NCI-H82 treated with DMSO at 0.1 percent for 48 hours (cell line): ENCODE measurements at regions not wholly inside any gene's neighbourhood (a gene's known extent, or its start where the extent isn't known, plus 50 kb on each side); places are given as distances from the start of the nearest gene placed in this dataset.
A peak's percentile ranks its signal among the peaks of the same experiment; 100 is the strongest.
"Not testable (repeated sequence)": the region's sequence is repeated elsewhere in the genome, so short reads cannot be mapped to it uniquely, and the experiment has no call there.

Experiments
- DNase-seq: peaks from one replicate; lab custom pipeline; 2025; ENCODE audit not compliant: unreplicated experiment; lab: John Stamatoyannopoulos, UW

DNA sequence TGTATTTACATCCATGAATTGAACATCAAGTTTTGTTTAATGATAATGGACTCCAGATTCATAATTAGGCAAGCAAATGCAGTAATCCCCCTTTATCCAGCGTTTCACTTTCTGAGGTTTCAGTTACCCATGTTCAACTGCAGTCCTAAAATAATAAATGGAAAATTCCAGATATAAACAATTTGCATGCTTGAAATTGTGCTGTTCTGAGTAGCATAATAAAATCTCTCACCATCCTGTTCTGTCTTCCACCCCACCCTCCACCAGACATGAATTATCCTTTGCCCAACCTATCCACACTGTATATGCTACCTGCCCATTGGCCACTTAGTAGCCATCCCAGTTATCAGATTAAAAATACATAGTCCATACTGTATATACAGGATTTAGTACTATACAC is 224.5 kb upstream of the CHAC2 start:
- DNase-seq = no peak

DNA sequence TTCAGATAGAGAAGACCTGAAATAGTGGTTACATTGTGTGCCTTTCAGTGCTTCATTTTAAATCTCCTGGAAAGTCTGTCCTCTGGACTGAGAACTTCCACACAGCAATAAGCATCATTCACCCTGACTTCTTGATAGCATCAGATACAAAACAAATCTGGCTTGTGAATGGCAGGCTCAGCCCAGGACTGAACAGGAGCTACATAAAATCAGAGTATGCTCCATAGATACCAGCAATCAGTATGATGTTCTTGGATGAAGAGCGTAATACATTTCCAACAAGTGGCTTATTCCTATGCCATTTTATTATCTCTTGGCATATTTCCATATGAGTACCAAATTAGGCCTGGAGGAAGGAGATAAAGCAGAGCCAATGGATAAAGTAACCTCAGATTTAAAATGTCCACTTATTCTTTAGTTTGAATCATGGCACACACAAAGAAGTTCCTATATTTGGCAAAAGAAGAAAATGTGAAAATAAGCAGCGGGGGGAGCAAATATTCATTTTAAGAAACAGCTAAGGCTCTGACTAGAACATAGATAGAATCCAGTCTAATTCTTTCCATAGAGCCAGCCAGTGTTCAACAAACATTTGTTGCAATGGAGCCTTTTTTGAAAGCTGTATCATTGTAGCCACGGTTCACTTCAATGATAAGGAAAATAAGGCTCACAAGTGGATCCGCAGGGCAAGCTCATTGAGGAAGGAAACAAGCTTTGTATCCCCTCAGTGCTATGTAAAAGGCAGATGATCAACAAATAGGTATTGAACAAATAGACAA is 230.8 kb upstream of the CHAC2 start:
- DNase-seq = no peak

DNA sequence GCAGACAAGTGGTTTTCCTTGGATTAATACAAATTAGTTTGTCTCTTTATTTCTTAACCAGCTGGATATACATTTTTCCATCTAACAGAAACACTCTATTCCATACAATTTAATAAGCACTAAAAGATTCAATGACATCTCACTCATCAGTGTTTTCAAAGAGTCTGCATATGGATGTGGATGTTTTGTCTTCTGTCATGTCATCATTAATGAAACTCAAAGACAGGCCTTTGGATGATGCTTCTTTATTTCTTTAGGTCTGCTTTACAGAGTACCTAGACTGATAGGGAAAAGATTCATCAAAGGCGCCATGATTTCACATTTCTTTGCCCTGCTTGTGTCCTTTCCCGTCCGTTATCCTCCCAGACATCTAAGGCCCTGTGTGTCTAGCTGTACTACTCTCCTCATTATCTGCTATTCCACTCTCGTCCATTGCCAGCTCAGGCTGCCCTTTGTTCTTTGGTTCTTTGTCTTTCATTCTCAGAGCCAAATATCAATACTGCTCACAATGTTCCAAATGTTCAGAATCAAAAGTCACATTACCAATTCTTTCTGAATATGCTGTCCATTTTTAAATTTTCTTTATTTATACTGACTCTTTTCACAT is 232.3 kb upstream of the CHAC2 start:
- no peak for DNase-seq

- no peak for DNase-seq
Measured at GRCh38 chr2:53530126-53530525, 237.5 kb upstream of the CHAC2 start.

- DNase-seq = no peak
Measured at GRCh38 chr2:53527056-53527455, 240.5 kb upstream of the CHAC2 start.

- DNase-seq = no peak
Measured at GRCh38 chr2:53519918-53520841, 247.4 kb upstream of the CHAC2 start.

GRCh38 chr2:53517406-53517805 is 250.2 kb upstream of the CHAC2 start:
- DNase-seq = no peak

- no peak for DNase-seq
Measured at GRCh38 chr2:53516650-53517049, 251.0 kb upstream of the CHAC2 start.

DNA sequence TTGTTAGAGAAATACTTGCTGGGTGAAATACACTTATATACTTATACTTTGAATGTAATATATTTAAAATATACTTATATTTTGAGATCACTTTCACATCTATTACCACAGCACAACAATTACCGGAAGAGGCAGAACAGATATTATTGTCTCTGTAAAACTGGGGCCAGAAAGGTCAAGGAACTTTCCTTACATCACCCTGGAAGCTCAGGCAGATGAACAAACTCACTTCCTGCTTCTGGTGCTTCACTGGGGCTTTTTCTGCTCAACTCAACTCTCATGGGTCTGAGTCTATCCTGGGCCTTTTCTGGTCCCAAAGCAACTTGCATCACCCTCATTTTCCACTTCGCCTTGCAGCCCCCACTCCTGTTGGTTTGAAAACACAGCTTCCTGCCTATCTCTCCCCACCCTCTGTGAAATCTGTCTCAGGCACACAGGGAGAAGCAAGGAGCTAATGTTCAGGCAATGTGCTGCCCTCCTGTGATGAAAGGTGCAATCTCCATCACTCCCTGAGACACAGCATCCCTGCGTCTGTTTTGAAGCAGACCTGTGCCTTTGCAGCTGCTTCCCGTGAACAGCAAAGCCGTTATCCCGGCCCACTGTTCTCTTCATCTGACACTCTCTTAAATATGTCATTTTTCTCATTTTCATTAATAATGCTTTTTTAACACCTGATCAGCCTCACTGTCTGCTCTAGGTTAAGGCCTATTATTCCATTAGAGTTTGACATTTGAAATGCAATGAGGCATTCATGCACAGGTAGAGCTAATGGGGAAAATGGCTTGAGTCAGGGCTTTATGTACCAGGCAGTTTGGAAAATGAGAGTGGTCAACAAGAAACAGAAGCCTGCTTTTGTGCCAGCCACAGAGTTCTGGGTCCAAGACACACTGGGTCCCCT is 251.9 kb upstream of the CHAC2 start:
- DNase-seq = peak; percentile 11

- no peak for DNase-seq
Measured at GRCh38 chr2:53513167-53513666, 254.4 kb upstream of the CHAC2 start.

DNA sequence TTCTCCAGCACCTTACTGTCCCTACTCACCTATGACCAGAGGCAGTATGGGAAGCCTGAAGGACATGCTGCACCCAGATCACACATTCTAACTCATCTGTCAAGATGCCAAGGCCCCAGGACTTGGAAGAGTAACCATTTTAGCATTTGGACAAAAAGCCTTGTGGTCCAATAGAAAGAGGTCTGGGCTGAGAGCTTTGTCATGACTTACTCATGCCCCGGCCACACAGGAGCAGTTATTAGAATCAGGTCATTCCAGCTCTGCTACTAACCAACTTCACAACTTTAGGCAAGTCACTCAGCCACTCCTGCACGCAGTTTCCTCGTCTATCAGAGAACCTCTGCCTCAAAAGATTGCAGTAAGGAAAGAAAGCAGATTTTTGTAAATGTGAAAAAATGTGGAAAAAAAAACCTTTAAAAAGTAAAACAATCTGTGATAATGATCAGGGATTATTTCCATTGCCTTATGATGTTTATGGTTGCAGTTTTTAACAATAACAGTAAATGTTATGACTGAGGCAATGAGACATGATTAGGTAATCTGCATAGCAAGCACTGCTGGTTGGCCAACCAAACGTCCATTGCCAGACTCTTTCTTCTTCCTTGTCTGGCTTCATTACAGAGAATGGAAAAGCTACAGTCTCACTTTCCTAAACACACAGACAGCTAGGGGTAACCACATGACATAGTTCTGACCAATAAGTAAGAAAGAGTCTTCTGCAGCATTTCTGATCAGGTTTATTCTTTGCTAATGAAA is 255.4 kb upstream of the CHAC2 start:
- DNase-seq = no peak

DNA sequence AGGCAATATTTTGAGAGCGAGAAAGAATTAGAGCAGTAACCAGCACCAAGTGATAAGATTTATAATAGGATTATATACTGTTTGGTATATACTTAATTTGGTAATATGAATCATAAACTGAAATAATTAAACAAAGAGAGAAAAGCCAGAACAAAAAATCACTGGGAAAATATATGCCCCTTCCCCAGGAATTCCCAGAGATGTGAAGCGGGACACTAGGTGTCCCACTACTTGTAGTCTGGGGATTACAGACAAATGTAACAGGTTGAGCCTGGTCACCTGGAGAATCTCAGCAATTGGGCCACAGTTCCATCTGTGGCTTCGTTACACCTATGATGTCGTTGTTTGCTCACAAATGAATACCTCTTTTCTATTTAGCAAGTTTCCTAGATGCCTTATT is 256.1 kb upstream of the CHAC2 start:
- no peak for DNase-seq

DNA sequence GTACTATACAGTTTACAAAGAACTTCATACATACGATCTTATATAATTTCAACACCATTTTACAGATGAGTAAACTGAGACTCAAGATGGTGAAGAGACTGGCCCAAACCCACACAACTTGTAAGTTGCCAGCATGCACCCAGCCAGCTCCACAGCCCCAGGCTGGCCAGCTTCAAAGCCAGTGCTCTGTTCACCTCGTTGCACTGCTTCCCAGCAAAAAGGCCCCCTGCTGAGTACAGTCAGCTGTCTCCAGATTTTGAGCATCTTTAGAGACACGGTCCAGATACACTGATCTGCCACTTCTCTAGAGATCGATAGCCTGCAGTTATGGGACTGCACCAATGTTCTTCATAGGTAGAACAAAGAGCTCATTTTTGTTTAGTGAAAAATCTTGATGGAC is 257.2 kb upstream of the CHAC2 start:
- DNase-seq = no peak

- DNase-seq = no peak
Measured at GRCh38 chr2:53509831-53510388, 257.7 kb upstream of the CHAC2 start.

GRCh38 chr2:53508667-53509066 is 258.9 kb upstream of the CHAC2 start:
- DNase-seq = no peak

GRCh38 chr2:53507070-53507469 is 260.5 kb upstream of the CHAC2 start:
- DNase-seq = not testable (repeated sequence)

- no peak for DNase-seq
Measured at GRCh38 chr2:53505826-53506225, 261.8 kb upstream of the CHAC2 start.

GRCh38 chr2:53504507-53504906 is 263.1 kb upstream of the CHAC2 start:
- DNase-seq = no peak

- DNase-seq = no peak
Measured at GRCh38 chr2:53500181-53500580, 267.4 kb upstream of the CHAC2 start.

DNA sequence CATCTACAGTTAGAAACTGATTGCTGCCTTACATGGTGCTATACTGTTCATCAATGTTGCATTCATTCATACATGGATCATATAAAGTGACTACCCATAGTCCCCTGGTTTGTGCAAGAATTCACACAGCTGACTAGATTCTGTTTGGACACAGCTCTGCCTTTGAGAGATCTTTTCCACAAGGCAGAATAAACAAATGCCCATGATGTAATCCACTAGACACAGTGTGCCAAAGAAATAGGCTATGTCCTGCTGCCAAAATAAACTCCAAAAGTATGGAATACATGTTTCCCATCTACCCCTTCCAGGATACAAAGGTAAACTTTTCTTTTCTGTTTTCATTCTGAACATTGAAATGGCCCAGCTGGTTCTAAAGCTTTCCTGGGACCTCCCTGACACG is 269.4 kb upstream of the CHAC2 start:
- DNase-seq = no peak
